Fibroblast of peridontal ligament (primary cell): ENCODE measurements at regions not wholly inside any gene's neighbourhood (a gene's known extent, or its start where the extent isn't known, plus 50 kb on each side); places are given as distances from the start of the nearest gene placed in this dataset.
"Not testable (repeated sequence)": the region's sequence is repeated elsewhere in the genome, so short reads cannot be mapped to it uniquely, and the experiment has no call there.

Experiments used
- DNase-seq: peaks from one replicate; pipeline ENCODE4 v3.0.0-alpha.2; 2010; ENCODE audit errors: extremely low read depth

DNA sequence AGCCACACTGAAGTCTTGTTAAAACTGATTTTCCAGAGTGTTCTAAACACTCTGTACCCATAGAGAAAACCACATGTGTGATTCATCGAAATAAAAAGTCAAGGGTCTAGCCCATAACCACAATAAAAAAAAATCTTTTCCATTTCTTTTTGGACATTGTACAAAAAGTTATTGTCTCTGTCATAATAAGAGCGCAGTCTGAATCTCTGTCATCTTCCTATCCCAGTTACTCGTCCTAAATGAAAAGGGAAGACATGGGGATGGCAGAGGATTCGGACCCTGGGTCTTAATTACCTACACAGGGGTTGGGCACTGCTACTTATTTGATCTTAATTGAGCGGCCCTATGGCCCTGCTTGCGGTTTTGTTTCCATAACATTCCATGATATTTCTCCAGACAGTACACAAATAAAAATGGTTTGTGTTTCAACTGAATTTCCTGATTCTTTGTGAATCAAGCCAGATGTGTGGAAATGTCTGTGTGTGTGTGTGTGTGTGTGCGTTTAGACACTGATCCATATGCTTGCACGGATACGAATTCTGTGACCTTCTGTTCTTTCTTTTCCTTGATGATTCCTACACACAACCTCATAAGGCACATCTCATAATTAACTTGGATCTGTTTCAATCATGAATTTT lies 133.4 kb upstream of the SPATS2L start:
- DNase-seq, result peak; percentile 95

DNA sequence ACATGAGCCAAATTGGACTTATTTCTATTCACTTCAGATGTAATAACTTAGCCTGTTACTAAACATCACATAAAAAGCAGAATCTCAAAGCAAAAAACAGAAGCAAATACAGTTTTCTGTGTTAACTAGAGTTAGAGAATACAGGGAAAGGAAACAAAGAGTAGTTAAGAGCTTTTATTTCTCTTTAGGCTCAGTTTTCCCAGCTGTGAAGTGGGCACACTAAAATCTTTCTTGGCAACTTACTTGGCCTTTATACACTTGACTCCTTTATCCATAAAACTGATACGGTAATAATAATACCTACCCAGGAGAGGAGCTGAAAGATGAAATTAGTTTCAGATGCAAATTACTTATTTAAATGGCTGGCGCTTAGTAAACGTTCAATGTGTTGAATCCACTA lies 132.8 kb upstream of the SPATS2L start:
- DNase-seq, result no peak

DNA sequence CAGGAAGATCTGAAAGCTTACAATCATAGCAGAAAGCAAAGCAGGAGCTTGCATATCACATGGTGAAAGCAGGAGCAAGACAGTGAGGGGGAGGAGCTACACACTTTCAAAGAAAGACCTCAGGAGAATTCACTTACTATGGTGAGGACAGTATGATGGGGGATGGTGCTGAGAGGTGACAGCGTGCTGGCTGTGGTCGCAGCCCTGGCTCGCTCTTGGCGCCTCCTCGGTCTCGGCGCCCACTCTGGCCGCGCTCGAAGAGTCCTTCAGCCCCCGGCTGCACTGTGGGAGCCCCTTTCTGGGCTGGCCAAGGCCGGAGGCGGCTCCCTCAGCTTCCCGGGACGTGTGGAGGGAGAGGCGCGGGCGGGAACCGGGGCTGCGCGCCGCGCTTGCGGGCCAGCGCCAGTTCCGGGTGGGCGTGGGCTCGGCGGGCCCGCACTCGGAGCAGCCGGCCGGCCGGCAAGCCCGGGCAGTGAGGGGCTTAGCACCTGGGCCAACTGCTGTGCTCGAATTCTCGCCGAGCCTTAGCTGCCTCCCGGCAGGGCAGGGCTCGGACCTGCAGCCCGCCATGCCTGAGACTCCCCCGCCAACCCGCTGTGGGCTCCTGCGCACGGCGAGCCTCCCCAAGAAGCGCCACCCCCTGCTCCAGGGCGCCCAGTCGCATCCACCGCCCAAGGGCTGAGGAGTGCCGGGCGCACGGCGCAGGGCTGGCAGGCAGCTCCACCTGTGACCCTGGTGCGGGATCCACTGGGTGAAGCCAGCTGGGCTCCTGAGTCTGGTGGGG lies 131.9 kb upstream of the SPATS2L start:
- no peak for DNase-seq

DNA sequence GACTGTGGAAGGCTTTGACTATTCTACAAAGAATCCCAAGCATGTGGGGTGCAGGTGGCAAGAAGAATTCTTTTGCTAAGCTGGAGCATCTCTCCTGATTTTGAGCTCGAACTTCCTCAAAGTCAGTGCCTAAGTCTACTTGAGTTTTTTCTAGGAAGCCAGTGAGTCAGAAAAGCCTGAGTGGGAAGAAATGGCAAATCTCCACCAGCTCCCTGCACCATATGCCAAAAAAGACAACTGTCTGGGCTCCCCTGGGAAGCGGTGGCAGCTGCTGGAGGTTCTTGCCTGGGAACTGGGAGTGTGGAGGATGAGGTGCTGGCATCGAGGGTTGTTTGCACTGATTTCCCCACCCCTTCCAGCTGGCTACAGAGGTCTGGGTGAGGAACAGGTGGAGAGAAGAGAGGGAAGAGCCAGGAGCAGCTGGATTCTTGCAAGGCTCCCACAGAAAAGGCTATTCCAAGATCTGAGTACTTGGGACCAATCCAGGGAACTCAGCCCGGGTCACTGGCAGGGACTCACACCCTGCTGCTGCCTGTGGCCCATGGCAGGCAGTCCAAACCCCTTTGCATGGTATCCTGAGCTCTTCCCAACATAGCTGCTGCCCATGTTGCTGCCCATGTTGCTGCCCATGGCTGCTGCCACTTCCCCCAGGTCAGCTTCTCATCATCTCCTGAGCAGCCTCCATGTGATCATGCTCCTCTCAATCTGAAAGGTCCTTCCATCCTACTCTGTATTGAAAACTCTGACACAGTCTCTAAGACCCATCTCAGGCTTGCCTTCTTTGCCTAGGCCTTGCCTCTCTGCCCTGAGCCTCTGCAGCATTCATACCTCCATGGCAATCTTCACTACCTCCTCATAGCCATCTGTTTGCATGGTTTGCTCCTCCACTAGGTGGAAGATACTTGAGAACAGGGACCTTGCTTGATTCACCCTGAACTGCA lies 128.3 kb upstream of the SPATS2L start:
- peak; percentile 46 for DNase-seq

DNA sequence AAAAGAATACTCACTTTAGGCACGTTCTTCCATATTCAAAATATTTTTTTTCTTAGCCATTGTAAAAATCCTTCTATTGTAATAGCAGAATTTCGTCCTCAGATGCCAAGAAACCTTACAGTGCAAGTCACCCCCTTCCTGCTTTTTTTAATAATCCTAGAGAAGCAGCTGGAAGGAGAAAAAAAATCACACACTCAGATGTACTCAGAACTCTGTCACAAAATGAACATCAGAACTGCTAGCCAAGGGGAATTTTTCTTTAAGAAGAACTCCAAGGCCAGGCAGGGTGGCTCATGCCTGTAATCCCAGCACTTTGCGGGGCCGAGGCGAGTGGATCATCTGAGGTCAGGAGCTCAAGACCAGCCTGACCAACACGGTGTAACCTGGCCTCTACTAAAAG lies 127.3 kb upstream of the SPATS2L start:
- no peak for DNase-seq

DNA sequence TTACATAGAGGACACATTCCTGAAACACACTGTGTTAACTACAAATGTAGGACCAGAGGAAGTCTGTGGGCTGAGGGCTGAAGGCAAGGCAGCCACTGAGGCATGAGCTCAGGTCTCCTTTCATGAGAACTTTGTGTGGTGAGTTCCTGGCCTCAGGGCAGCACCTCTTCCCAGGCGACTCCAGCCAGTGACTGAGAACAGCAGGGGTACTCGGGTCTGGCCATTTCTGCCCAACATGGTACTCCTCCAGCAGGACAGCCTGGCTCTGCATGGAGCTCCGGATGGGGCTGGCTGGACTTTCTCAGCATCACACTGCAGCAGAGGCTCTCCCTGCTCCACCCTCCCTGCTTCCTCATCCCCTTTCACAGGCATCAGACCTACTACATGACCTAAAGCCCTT lies 125.5 kb upstream of the SPATS2L start:
- DNase-seq, result no peak

DNA sequence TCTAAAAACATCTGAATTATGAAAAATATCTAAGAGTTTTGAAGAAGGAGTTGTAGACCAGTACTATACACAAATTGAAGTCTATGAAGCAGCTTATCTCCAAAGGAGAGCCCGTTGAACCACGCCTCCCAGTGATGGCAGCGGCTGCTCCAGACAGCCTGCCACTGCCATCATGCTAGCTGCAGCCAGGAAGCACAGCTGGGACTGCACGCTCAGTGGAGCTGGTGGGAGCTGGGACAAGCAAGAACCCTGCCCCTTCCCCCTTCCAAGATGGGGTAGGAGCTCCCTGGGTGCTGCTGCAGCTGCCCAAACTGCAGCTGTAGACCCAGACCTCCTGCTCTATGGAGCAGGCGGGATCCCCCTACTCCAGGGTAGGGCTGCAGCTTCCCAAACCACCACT lies 124.7 kb upstream of the SPATS2L start:
- DNase-seq, result no peak

DNA sequence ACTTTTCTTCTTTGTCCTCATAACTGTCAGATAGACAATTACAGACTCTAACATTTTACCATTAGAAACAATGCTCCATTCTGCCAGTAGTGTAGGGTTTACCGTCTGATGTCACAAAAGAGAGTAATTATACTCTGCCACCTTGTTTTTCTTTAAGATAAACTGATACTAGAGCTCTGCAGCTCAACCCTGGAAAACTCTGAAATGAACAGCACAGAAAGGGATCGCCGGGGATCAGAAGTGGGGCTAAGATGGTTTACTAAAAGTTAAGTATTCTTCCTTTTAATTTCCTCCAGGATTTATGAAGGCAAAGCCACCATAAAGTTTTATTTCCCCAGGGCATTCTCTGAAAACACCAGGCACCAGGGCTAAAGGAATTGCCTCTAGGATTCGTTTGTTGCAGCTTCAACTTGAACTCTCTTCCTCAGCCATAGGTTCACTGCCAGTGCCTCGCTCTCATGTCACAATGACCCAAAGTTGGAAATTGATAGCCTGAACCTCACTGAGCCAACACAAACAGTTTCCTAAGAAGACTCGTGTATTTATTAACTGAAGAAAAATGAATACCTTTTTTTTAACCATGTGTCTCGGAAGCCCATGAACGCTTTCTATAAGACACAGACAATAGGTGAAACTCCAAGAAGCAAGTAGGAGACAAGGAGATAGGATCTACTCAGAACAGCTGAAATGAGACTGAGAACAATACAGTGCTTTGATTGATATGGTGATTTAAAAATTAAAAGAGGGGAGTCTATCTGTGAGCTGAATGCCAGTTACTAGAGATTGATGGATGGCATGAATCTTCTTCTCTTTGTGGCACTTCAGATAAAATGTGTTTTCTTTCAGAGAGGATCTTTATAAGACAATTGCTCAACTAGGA lies 121.5 kb upstream of the SPATS2L start:
- DNase-seq, result peak; percentile 18

DNA sequence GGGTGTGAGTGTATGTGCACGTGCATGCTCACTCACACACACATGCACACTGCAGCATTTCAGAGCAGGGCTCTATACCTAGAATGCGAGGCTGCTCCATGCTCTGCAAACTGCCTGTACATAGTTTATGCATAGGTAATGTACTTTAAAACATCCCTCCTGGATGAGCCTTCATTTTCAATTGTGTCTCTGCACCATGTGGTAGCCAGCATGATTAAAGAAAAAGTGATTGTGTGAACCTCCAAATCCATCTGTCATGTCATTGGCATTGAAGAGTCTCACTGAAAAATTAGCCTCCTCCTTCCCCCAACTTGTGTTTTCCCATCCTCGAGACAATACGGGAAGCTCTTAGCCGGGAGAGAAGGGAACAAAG lies 120.9 kb upstream of the SPATS2L start:
- DNase-seq, result no peak

DNA sequence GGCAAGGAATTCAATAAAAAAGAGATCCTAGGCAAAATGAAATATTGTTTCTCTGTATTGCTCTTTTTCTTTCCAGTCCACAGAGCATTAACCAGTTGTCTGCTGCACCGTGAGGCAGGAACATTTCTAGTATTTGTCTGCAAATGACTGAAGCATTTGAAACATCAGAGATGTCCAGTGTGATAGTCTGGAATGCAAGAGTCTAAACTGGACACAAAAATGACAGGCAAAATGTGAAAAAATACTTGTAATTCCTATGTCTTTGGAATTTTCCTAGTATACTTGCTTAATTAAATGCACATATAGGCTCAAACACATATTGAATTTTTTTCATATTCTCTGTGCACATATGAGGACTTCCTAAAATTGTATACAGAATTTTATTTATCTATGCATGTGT lies 120.5 kb upstream of the SPATS2L start:
- no peak for DNase-seq

DNA sequence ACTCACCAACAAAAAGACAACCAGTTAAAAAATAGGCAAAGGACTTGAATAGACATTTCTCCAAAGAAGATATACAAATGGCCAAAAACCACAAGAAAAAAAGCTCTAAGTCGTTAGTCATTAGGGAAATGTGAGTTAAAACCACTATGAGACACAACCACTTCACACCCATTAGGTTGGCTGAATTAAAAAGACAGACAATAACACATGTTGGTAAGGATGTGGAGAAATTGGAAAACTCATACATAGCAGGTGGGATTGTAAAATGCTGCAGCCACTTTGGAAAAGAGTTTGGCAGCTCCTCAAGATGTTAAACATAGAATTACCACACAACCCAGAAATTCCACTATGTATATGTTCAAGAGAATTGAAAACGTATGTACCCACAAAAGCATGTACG lies 117.6 kb upstream of the SPATS2L start:
- DNase-seq, result no peak

DNA sequence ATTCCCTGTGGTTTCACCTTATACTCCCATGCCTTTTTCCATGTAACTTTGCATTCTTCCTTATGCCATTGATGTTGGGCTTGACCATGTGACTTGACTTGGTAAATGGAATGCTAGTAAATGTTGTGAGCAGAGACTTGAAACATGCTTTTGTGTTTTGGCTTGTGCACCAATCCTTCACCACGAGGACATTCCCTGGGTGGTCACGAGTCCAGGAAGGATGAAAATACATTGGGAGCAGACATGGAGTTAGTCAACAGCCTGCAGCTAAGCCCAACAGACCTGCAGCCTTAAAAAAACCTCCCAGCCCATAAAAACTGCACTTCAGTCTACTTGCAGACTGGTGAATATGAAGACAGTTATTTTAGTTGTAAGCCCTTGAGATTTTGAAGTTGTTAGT lies 116.5 kb upstream of the SPATS2L start:
- DNase-seq, result peak; percentile 40

DNA sequence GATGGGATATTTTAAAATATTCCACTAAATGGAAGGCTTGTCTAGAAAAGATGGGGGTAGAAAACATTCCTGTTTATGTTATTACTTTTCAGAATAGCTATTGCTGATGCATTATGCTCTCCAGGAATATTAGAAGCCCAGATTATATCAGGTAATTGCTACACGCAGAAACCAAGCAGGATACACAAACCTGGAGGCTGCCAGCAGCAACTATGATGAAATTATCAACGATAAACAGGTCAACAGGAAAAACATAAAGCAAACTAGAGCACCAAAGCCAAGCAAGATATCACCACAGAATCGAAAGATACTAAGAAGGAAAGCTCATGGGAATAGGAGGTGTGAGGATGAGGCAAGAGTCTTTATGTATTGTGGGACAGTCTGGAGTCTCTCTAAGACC lies 113.2 kb upstream of the SPATS2L start:
- no peak for DNase-seq

DNA sequence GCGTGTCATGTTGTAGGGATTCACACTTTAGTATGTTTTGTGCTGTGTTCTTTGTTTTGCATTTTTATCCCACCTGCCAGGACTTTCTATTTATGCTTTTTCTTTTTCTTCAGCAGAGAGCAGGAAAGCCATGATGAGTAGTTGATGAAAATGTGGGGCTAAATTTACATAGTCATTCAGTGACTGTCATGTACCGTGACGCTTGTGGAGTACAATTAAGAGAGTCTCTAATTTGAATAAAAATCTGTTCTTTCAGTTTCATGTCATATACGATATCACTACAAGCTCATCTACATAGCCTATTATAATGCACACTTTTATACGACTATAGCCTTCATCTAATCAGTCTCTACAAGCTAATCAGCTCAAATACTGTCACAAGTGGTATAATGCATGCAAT lies 112.7 kb upstream of the SPATS2L start:
- no peak for DNase-seq

DNA sequence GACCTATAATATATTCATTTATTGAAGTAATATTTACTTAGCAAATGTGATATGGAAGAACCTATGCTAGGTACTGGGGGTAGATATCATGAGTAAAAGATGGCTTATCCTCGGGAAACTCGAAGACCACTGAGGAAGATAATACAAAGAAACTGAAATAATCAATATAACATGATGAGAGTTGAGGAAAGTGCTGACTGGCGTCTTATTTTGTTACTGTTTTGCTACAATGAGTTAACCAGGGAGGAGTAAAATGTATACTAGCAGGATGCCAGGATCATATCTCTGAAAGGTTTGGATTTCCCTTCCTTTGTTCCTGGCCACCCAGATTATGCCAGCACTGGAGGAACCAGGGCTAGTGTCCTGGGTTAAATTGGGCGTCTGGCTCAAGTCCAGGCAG lies 111.7 kb upstream of the SPATS2L start:
- DNase-seq, result no peak

DNA sequence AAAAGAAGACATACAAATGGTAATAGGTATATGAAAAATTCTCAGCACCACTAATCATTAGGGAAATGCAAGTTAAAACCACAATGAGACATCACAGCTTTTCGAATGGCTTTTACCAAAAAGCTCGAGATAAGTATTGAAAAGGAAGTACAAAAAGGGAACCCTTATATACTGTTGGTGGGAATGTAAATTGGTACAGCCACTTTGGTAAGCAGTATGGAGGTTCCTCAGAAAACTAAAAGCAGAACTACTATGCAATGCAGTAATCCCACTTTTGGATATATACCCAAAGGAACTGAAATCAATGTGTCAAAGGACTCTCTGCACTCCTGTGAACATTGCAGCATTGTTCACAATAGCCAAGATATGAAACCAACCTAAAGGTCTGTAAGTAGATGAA lies 107.5 kb upstream of the SPATS2L start:
- no peak for DNase-seq

DNA sequence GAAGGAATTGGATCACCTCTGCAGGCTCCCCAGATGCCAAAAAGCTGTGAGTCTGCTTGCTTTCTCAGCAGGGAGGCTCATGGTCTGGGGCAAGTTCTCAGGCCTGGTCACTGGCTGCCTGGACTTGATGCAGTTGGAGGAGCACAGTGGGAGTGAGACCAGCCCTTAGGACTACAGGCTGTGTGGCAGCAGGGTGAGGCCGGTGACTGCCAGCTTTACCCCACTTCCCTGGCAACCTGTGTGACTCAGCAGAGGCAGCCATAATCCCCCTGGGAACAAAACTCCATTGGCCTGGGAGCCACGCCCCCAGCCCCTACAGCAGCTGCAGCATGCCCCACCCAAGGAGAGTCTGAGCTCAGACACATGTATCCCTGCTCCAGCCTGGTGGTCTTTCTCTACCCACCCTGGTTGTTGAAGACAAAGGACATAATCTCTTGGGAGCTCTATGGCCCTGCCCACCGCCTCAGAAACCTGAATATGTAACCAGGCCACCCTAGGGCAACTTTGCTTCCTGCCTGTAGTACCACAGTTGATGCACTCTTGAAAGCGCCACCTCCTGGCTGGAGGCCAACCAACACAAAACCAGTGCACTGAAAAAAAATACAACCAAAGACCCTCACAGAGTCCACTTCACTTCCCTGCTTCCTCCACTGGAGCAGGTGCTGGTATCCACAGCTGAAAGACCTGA lies 106.8 kb upstream of the SPATS2L start:
- DNase-seq, result no peak

DNA sequence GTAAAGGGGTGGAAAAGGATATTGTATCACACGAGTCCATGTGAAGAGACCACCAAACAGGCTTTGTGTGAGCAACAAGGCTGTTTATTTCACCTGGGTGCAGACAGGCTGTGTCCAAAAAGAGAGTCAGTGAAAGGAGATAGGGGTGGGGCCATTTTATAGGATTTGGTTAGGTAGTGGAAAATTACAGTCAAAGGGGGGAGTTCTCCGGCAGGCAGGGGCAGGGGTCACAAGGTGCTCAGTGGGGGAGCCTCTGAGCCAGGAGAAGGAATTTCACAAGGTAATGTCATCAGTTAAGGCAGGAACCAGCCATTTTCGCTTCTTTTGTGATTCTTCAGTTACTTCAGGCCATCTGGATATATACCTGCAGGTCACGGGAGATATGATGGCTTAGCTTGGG lies 104.7 kb upstream of the SPATS2L start:
- DNase-seq, result not testable (repeated sequence)

DNA sequence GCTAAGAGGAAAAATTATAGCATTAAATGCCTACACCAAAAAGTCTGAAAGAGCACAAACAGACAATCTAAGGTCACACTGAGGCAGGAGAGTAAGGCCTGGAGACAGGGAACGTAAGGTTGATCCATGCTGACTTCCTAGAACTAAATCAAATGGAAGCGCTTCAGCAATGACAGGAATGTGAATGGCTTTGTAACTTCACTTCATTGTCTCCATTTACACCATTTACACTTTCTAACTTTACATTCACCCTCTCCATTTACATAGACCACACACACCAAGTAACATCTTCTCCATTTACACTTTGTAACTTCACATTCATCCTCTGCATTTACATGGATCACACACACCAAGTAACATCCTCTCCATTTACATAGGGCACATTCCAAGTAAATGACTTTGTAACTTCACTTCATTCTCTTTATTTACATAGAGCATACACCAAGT lies 103.1 kb upstream of the SPATS2L start:
- DNase-seq, result peak; percentile 37

DNA sequence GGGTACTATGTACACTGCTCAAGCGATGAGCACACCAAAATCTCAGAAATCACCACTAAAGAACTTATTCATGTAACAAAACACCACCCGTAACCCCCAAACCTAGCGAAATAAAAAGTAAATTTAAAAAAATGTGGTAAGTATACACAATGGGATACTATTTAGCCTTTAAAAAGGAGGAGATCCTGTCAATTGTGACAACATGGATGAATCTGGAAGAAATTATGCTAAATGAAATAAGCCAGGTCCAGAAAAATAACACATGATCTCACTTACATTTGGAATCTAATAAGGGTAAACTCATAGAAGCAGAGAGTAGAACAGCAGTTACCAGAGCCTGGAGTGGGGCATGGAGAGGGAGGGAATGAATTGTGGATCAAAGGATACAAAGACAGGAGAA lies 98.5 kb upstream of the SPATS2L start:
- DNase-seq, result peak; percentile 15

DNA sequence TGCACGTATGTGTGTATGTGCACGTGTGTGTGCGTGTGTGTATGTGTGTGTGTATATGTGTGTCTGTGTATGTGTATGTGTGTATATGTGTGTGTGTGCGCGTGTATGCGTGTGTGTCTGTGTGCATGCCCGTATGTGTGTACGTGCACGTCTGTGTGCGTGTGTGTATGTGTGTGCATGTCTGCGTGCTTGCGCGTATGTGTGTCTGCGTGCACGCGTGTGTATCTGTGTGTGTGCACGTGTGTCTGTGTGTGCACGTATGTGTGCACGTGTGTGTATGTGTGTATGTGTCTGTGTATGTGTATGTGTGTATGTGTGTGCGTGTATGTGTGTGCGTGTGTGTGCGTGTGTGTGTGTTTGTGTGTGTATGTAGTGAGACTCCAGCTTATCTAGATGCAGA lies 97.5 kb upstream of the SPATS2L start:
- DNase-seq, result no peak
